ENCODE measurements at regions not wholly inside any gene's neighbourhood (a gene's known extent, or its start where the extent isn't known, plus 50 kb on each side); places are given as distances from the start of the nearest gene placed in this dataset.

DNA sequence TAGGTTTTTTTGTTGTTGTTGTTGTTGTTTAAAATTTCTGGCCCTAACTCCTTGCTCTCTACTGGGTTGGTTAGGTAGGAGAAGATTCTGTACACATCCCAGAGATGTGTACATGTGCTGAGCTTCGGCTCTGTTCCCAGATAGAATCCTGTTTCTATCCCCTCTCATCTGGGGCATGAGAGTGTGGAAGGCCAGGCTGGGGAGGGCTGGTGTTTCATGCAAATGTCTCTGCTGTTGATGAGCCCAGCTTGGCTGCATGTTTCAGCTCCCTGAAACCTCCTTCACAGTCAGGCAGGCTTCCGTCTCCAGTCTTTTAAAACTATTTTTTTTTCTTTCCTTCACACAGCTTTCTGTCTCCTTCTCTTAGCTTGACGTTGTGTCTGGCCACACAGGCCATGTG lies 526.9 kb upstream of the KLF4 start:
- TF ChIP-seq, protein P1, sequence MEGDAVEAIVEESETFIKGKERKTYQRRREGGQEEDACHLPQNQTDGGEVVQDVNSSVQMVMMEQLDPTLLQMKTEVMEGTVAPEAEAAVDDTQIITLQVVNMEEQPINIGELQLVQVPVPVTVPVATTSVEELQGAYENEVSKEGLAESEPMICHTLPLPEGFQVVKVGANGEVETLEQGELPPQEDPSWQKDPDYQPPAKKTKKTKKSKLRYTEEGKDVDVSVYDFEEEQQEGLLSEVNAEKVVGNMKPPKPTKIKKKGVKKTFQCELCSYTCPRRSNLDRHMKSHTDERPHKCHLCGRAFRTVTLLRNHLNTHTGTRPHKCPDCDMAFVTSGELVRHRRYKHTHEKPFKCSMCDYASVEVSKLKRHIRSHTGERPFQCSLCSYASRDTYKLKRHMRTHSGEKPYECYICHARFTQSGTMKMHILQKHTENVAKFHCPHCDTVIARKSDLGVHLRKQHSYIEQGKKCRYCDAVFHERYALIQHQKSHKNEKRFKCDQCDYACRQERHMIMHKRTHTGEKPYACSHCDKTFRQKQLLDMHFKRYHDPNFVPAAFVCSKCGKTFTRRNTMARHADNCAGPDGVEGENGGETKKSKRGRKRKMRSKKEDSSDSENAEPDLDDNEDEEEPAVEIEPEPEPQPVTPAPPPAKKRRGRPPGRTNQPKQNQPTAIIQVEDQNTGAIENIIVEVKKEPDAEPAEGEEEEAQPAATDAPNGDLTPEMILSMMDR (IDR thresholded peaks at IDR 0.05 in 2 of 3, conservative IDR thresholded peaks at IDR 0.05 in 1 of 3; ENCODE audit: borderline replicate concordance in 1 of 3, insufficient read depth in 1 of 3, low read depth in 2 of 3, low read length in 2 of 3) = no peak
- TF ChIP-seq EZH2 (IDR thresholded peaks at IDR 0.05) (no peak), YY1 (IDR thresholded peaks at IDR 0.05; ENCODE audit: extremely low read depth, insufficient replicate concordance, low read depth, low read length) (no peak), POLR2AphosphoS5 (IDR thresholded peaks at IDR 0.05; ENCODE audit: low read depth, low read length) (no peak), RAD21 (IDR thresholded peaks at IDR 0.05; ENCODE audit: low read depth) (no peak), ATF3 (IDR thresholded peaks at IDR 0.05) (no peak), EZH2phosphoT487 (IDR thresholded peaks at IDR 0.05; ENCODE audit: borderline replicate concordance) (no peak), ZNF274 (IDR thresholded peaks at IDR 0.05; ENCODE audit: low read depth, low read length) (no peak), SIN3A (IDR thresholded peaks at IDR 0.05; ENCODE audit: low read depth) (no peak)
- TF ChIP-seq, protein P2, sequence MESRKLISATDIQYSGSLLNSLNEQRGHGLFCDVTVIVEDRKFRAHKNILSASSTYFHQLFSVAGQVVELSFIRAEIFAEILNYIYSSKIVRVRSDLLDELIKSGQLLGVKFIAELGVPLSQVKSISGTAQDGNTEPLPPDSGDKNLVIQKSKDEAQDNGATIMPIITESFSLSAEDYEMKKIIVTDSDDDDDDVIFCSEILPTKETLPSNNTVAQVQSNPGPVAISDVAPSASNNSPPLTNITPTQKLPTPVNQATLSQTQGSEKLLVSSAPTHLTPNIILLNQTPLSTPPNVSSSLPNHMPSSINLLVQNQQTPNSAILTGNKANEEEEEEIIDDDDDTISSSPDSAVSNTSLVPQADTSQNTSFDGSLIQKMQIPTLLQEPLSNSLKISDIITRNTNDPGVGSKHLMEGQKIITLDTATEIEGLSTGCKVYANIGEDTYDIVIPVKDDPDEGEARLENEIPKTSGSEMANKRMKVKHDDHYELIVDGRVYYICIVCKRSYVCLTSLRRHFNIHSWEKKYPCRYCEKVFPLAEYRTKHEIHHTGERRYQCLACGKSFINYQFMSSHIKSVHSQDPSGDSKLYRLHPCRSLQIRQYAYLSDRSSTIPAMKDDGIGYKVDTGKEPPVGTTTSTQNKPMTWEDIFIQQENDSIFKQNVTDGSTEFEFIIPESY (IDR thresholded peaks at IDR 0.05; ENCODE audit: extremely low read depth, insufficient replicate concordance, low read length) = no peak
- TF ChIP-seq, protein P3, sequence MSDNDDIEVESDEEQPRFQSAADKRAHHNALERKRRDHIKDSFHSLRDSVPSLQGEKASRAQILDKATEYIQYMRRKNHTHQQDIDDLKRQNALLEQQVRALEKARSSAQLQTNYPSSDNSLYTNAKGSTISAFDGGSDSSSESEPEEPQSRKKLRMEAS (IDR thresholded peaks at IDR 0.05) = no peak

Measured in HCT116 (cell line).